ENCODE measurements at regions not wholly inside any gene's neighbourhood (a gene's known extent, or its start where the extent isn't known, plus 50 kb on each side); places are given as distances from the start of the nearest gene placed in this dataset.

GRCh38 chr1:30345491-30346130 lies 377.8 kb downstream of the MATN1 start:
- H3K27me3 ChIP-seq = peaks cover 54% of the 10 kb centered on the region
- no peak overlapping the region for H3K4me3 ChIP-seq (ENCODE audit: low read depth in 1 of 2, low read length in 1 of 2)
- no peak for TF ChIP-seq CTCF (IDR thresholded peaks at IDR 0.05)
- H3K9me3 ChIP-seq = no peaks in the 10 kb centered on the region
- H3K27ac ChIP-seq = no peak overlapping the region
- H3K36me3 ChIP-seq = no peaks in the 10 kb centered on the region
- no peaks in the 10 kb centered on the region for H3K4me1 ChIP-seq (ENCODE audit: control insufficient read depth in 1 of 2, insufficient read depth in 1 of 2, low read depth in 1 of 2, low read length in 1 of 2)

GRCh38 chr1:30343562-30343961 lies 379.8 kb downstream of the MATN1 start:
- no peaks in the 10 kb centered on the region for H3K36me3 ChIP-seq
- H3K9me3 ChIP-seq = no peaks in the 10 kb centered on the region
- no peak overlapping the region for H3K4me3 ChIP-seq (ENCODE audit: low read depth in 1 of 2, low read length in 1 of 2)
- H3K4me1 ChIP-seq (ENCODE audit: control insufficient read depth in 1 of 2, insufficient read depth in 1 of 2, low read depth in 1 of 2, low read length in 1 of 2) = no peaks in the 10 kb centered on the region
- no peak overlapping the region for H3K27ac ChIP-seq
- TF ChIP-seq CTCF (IDR thresholded peaks at IDR 0.05) = no peak
- peaks cover 48% of the 10 kb centered on the region for H3K27me3 ChIP-seq

- no peak overlapping the region for H3K27ac ChIP-seq
- no peaks in the 10 kb centered on the region for H3K9me3 ChIP-seq
- H3K4me3 ChIP-seq (ENCODE audit: low read depth in 1 of 2, low read length in 1 of 2) = no peak overlapping the region
- no peak for TF ChIP-seq CTCF (IDR thresholded peaks at IDR 0.05)
- no peaks in the 10 kb centered on the region for H3K36me3 ChIP-seq
- H3K27me3 ChIP-seq = peaks cover 48% of the 10 kb centered on the region
- H3K4me1 ChIP-seq (ENCODE audit: control insufficient read depth in 1 of 2, insufficient read depth in 1 of 2, low read depth in 1 of 2, low read length in 1 of 2) = no peaks in the 10 kb centered on the region
These were observed 380.7 kb downstream of the MATN1 start for GRCh38 chr1:30342535-30343141.

- Histone ChIP-seq H3K4me1 (ENCODE audit: control insufficient read depth in 1 of 2, insufficient read depth in 1 of 2, low read depth in 1 of 2, low read length in 1 of 2) (no peaks in the 10 kb centered on the region), H3K27ac (no peak overlapping the region), H3K9me3 (no peaks in the 10 kb centered on the region), H3K36me3 (no peaks in the 10 kb centered on the region), H3K27me3 (peaks cover 48% of the 10 kb centered on the region), H3K4me3 (ENCODE audit: low read depth in 1 of 2, low read length in 1 of 2) (no peak overlapping the region)
- TF ChIP-seq CTCF (IDR thresholded peaks at IDR 0.05) = no peak
These were observed 382.5 kb downstream of the MATN1 start for GRCh38 chr1:30340934-30341333.

GRCh38 chr1:30339866-30340265 lies 383.5 kb downstream of the MATN1 start:
- H3K27ac ChIP-seq = no peak overlapping the region
- H3K27me3 ChIP-seq = peaks cover 44% of the 10 kb centered on the region
- H3K4me3 ChIP-seq (ENCODE audit: low read depth in 1 of 2, low read length in 1 of 2) = no peak overlapping the region
- no peak for TF ChIP-seq CTCF (IDR thresholded peaks at IDR 0.05)
- no peaks in the 10 kb centered on the region for H3K9me3 ChIP-seq
- no peaks in the 10 kb centered on the region for H3K36me3 ChIP-seq
- H3K4me1 ChIP-seq (ENCODE audit: control insufficient read depth in 1 of 2, insufficient read depth in 1 of 2, low read depth in 1 of 2, low read length in 1 of 2) = no peaks in the 10 kb centered on the region
